Mucosa of descending colon (tissue), 3 donors: ENCODE measurements at regions not wholly inside any gene's neighbourhood (a gene's known extent, or its start where the extent isn't known, plus 50 kb on each side); places are given as distances from the start of the nearest gene placed in this dataset.
A peak's percentile ranks its signal among the peaks of the same experiment; 100 is the strongest.
"Not testable (repeated sequence)": the region's sequence is repeated elsewhere in the genome, so short reads cannot be mapped to it uniquely, and the experiment has no call there.

Experiments used
- ATAC-seq: fragments of 200-7000 bp; cut with Tn5 transposase; one replicate; pipeline ENCODE4 v1.9.1; 2020; ENCODE audit warnings: mild to moderate bottlenecking, moderate library complexity
- DNase-seq, 3 donors: peaks; one replicate each; pipeline ENCODE4 v3.0.0-alpha.2; 2020
- H3K36me3 ChIP-seq: fragments of 200-600 bp; one replicate; pipeline ENCODE4 v1.8.0; 2021; ENCODE audit warnings: low read depth, mild to moderate bottlenecking
- H3K4me1 ChIP-seq: fragments of 200-600 bp; one replicate; pipeline ENCODE4 v1.8.0; 2021; ENCODE audit warnings: low read depth, mild to moderate bottlenecking
- H3K4me3 ChIP-seq: fragments of 200-600 bp; one replicate; pipeline ENCODE4 v1.8.0; 2021; ENCODE audit warnings: mild to moderate bottlenecking
- H3K9me3 ChIP-seq: fragments of 200-600 bp; one replicate; pipeline ENCODE4 v1.8.0; 2021; ENCODE audit warnings: mild to moderate bottlenecking
- intact Hi-C, 2 donors: fragments of 100-400 bp; cut with DNase I in 1 of 2; cut with micrococcal nuclease in 1 of 2; formaldehyde crosslinking; loops; one replicate each; pipeline versions ENCODE4 v1.11.0 to v1.11.1; 2022; cut with DNase I, micrococcal nuclease
- TF ChIP-seq, protein P1 (sequence below): fragments of 200-600 bp; IDR thresholded peaks from one replicate; pipeline ENCODE4 v1.8.0; 2022; ENCODE audit warnings: antibody characterized with exemption, mild to moderate bottlenecking
- donor health status: DM: no; HTN: no; CAD: no; lungs with moderate emphysema.
- donor health status: DM: no; HTN: no; CAD: no.
- donor health status: DM: no; HTN: yes; CAD: no.

DNA sequence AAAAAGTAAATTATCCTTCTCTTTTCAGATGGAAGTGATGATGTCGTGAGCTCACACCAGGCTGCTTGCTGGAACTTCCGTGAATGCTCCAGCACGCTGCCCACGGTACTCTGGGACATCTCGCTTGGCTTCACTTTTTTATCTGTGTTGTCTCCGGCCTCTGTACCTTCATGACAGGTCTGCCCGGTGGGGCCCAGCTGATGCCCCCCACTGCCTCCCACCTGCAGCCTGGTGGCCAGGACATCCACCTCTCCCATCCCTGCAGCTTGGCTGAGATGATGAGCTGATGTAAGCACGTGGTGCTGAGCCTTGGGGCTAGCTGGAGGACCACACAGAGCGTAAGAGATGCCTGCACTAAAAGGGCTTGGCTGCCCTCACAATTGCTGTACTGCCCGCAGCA is 59.0 kb upstream of the HELT start:
- ATAC-seq, result no peak
- H3K4me1 ChIP-seq, result no peaks in the 10 kb centered on the region
- no peak overlapping the region for H3K4me3 ChIP-seq
- intact Hi-C loops, result no loop called here
- no peaks in the 10 kb centered on the region for H3K9me3 ChIP-seq
- TF ChIP-seq, protein P1, sequence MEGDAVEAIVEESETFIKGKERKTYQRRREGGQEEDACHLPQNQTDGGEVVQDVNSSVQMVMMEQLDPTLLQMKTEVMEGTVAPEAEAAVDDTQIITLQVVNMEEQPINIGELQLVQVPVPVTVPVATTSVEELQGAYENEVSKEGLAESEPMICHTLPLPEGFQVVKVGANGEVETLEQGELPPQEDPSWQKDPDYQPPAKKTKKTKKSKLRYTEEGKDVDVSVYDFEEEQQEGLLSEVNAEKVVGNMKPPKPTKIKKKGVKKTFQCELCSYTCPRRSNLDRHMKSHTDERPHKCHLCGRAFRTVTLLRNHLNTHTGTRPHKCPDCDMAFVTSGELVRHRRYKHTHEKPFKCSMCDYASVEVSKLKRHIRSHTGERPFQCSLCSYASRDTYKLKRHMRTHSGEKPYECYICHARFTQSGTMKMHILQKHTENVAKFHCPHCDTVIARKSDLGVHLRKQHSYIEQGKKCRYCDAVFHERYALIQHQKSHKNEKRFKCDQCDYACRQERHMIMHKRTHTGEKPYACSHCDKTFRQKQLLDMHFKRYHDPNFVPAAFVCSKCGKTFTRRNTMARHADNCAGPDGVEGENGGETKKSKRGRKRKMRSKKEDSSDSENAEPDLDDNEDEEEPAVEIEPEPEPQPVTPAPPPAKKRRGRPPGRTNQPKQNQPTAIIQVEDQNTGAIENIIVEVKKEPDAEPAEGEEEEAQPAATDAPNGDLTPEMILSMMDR, result no peak
- H3K36me3 ChIP-seq, result no peaks in the 10 kb centered on the region
- DNase-seq, result no peak

GRCh38 chr4:184959786-184960185 is 58.5 kb upstream of the HELT start:
- Histone ChIP-seq H3K9me3 (no peaks in the 10 kb centered on the region), H3K4me1 (no peaks in the 10 kb centered on the region), H3K36me3 (no peaks in the 10 kb centered on the region), H3K4me3 (no peak overlapping the region)
- TF ChIP-seq, protein P1, result no peak
- ATAC-seq, result no peak
- no peak for DNase-seq
- intact Hi-C loops, result no loop called here

DNA sequence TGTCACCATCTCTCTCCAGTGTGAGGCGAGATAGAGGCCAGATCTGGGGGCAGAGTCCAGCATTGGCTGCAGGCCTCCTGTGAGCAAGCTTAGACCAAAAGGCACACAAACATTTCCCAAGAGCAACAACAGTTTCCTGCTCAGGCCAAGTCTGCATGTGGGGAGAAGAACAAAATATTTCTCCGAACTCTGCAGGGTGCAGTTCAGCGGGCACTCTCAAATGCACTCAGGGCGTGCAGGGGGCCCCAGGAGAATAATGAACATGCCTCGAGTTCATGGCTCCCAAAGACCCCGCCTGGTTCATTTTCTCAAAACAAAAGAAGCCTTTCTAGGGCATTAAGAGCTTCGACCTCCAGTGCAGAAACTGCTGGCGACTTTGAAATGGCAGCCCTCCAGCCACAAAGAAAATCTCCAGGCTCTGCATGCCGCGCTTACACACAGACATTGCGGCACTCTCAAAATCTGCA is 57.8 kb upstream of the HELT start:
- ATAC-seq (no peak), DNase-seq (no peak)
- Histone ChIP-seq H3K36me3 (no peaks in the 10 kb centered on the region), H3K4me3 (no peak overlapping the region), H3K4me1 (no peaks in the 10 kb centered on the region), H3K9me3 (no peaks in the 10 kb centered on the region)
- intact Hi-C loops, result no loop called here
- TF ChIP-seq, protein P1, result no peak

DNA sequence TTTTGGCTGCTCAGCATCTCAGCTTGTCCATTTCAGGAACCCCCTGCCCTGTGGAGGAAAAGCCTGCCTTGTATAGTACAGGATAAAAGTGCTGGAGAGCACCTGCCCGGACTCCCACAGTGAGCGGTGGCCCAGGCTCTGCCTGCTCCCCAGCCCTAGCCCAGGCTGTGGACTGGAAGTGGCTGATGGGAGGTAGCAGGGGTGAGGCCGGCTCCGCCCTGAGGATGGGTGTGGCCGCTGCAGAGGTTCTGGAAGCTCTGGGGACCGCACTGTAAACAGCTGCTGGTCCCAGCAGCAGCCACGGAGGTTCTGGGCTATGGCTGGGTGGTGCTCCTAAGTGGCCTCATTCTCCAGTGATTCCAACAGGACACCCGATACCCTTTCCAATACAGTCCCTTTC is 56.6 kb upstream of the HELT start:
- ATAC-seq (peak; percentile 97), DNase-seq (peak; percentile 71 to 84 (median 83))
- Histone ChIP-seq H3K36me3 (no peaks in the 10 kb centered on the region), H3K4me3 (no peak overlapping the region), H3K4me1 (no peaks in the 10 kb centered on the region), H3K9me3 (no peaks in the 10 kb centered on the region)
- TF ChIP-seq, protein P1, result no peak
- intact Hi-C loops, result no loop called here

DNA sequence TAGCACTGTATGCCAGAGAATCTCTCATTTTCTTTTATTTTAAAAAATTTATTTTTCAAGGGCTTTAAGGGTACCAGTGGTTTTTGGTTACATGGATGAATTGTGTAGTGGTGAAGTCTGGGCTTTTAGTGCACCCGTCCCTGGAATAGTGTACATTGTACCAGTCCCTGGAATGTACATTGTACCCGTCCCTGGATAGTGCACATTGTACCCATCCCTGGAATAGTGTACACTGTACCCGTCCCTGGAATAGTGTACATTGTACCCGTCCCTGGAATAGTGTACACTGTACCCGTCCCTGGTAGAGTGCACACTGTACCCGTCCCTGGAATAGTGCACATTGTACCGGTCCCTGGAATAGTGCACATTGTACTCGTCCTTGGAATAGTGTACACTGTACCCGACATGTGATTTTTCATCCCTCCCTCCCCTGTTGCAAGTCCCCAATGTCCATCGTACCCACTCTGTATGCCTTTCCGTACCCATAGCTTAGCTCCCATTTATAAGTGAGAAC is 56.1 kb upstream of the HELT start:
- Histone ChIP-seq H3K4me3 (no peak overlapping the region), H3K4me1 (no peaks in the 10 kb centered on the region), H3K9me3 (no peaks in the 10 kb centered on the region), H3K36me3 (no peaks in the 10 kb centered on the region)
- TF ChIP-seq, protein P1, result no peak
- ATAC-seq (no peak), DNase-seq (no peak)
- intact Hi-C loops, result no loop called here

DNA sequence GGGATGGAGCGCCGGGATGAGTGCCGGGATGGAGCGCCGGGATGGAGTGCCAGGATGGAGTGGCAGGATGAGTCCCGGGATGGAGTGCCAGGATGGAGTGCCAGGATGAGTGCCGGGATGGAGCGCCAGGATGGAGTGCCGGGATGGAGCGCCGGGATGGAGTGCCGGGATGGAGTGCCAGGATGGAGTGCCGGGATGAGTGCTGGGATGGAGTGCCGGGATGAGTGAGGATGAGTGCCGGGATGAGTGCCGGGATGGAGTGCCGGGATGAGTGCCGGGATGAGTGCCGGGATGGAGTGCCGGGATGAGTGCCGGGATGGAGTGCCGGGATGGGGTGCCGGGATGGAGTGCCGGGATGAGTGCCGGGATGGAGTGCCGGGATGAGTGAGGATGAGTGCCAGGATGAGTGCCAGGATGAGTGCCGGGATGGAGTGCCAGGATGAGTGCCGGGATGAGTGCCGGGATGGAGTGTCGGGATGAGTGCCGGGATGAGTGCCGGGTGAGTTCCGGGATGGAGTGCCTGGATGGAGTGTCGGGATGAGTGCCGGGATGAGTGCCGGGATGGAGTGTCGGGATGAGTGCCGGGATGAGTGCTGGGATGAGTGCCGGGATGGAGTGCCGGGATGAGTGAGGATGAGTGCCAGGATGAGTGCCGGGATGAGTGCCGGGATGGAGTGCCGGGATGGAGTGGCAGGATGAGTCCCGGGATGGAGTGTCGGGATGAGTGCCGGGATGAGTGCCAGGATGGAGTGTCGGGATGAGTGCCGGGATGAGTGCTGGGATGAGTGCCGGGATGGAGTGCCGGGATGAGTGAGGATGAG is 52.9 kb upstream of the HELT start:
- DNase-seq, intact Hi-C loops, H3K9me3 ChIP-seq, H3K36me3 ChIP-seq, ATAC-seq, H3K4me1 ChIP-seq, H3K4me3 ChIP-seq: not testable (repeated sequence)

DNA sequence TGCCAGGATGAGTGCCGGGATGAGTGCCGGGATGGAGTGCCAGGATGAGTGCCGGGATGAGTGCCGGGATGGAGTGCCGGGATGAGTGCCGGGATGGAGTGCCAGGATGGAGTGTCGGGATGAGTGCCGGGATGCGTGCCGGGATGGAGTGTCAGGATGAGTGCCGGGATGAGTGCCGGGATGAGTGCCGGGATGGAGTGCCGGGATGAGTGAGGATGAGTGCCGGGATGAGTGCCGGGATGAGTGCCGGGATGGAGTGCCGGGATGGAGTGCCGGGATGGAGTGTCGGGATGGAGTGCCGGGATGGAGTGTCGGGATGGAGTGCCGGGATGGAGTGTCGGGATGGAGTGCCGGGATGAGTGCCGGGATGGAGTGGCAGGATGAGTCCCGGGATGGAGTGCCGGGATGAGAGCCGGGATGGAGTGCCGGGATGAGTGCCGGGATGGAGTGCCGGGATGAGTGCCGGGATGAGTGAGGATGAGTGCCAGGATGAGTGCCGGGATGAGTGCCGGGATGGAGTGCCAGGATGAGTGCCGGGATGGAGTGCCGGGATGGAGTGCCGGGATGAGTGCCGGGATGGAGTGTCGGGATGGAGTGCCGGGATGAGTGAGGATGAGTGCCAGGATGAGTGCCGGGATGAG is 52.1 kb upstream of the HELT start:
- H3K4me3 ChIP-seq, H3K4me1 ChIP-seq, intact Hi-C loops, H3K9me3 ChIP-seq, H3K36me3 ChIP-seq, ATAC-seq, DNase-seq: not testable (repeated sequence)

DNA sequence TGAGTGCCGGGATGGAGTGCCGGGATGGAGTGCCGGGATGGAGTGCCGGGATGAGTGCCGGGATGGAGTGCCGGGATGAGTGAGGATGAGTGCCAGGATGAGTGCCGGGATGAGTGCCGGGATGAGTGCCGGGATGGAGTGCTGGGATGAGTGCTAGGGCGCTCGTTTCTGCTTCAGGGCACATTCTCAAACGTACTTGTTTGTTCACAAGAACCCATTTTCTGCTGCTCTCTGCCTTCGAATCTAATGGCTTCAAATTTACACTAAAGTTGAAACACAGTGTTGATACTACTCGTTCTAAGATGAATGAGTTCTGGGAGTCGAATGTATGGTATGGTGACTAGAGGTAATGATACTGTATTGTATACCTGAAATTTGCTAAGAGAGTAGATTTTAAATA is 50.6 kb upstream of the HELT start:
- H3K9me3 ChIP-seq, H3K36me3 ChIP-seq, ATAC-seq, H3K4me1 ChIP-seq, intact Hi-C loops, H3K4me3 ChIP-seq, DNase-seq: not testable (repeated sequence)
